Fibroblast of lung (primary cell): ENCODE measurements at regions not wholly inside any gene's neighbourhood (a gene's known extent, or its start where the extent isn't known, plus 50 kb on each side); places are given as distances from the start of the nearest gene placed in this dataset.

Experiments
- EZH2 ChIP-seq: IDR thresholded peaks from 2 replicates; pipeline ENCODE4 v1.5.1; 2012; ENCODE audit warnings: low read length, control low read depth, mild to moderate bottlenecking; ENCODE audit errors: missing control alignments
- TF ChIP-seq, protein P1 (sequence below), 2 donors: IDR thresholded peaks in 1 of 2; conservative IDR thresholded peaks in 1 of 2; 1 replicate in 1 of 2; 2 replicates in 1 of 2; pipeline ENCODE4 v1.5.1; 2011 to 2012; ENCODE audit warnings: low read length in 2 of 2, control low read depth in 1 of 2, inconsistent platforms in 1 of 2, low read depth in 1 of 2, mild to moderate bottlenecking in 1 of 2

GRCh38 chr1:168483539-168483938, 60.3 kb downstream of the XCL2 start:
- TF ChIP-seq, protein P1, sequence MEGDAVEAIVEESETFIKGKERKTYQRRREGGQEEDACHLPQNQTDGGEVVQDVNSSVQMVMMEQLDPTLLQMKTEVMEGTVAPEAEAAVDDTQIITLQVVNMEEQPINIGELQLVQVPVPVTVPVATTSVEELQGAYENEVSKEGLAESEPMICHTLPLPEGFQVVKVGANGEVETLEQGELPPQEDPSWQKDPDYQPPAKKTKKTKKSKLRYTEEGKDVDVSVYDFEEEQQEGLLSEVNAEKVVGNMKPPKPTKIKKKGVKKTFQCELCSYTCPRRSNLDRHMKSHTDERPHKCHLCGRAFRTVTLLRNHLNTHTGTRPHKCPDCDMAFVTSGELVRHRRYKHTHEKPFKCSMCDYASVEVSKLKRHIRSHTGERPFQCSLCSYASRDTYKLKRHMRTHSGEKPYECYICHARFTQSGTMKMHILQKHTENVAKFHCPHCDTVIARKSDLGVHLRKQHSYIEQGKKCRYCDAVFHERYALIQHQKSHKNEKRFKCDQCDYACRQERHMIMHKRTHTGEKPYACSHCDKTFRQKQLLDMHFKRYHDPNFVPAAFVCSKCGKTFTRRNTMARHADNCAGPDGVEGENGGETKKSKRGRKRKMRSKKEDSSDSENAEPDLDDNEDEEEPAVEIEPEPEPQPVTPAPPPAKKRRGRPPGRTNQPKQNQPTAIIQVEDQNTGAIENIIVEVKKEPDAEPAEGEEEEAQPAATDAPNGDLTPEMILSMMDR (conservative IDR thresholded peaks at IDR 0.05 in 1 of 2, IDR thresholded peaks at IDR 0.05 in 1 of 2; ENCODE audit: low read depth in 1 of 2, low read length in 2 of 2), result no peak
- TF ChIP-seq EZH2, result no peak
